ENCODE measurements at regions not wholly inside any gene's neighbourhood (a gene's known extent, or its start where the extent isn't known, plus 50 kb on each side); places are given as distances from the start of the nearest gene placed in this dataset.

DNA sequence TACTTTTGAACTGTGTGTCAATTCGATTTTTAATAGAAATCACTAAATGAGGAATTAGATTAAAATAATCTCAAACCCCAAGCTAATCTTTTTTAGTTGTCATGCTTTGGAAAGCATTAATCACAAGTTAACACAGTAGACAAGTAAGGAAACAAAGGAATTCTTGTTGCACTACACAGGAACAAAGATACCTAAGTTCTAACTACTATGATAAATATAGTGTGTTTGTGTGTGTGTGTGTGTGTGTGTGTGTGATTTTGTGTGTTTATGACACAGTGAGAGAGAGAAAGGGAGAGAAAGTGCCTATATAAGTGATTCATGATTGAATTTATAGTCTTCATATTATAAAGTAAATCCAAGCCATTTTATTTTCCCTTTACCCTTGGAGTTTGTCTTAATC lies 931.4 kb downstream of the PCDH7 start:
- Histone ChIP-seq H3K36me3 (ENCODE audit: control insufficient read depth in 2 of 4, insufficient read depth in 4 of 4, low read length in 3 of 4) (no peaks in the 10 kb centered on the region), H3K79me2 (ENCODE audit: control insufficient read depth in 1 of 2, insufficient read depth in 2 of 2, low read length in 2 of 2) (no peaks in the 10 kb centered on the region), H3K9ac (replicated peaks in 1 of 4; ENCODE audit: extremely low read depth in 1 of 4, low read depth in 3 of 4, low read length in 3 of 4) (no peak overlapping the region), H2AFZ (ENCODE audit: low read length) (no peak overlapping the region), H3K56ac (replicated peaks; ENCODE audit: insufficient read length, low read depth, low read length) (no peak overlapping the region), H2BK12ac (ENCODE audit: low read depth, low read length) (no peak overlapping the region), H3K18ac (ENCODE audit: extremely low read depth, low read length) (no peak overlapping the region), H3K79me1 (ENCODE audit: low read depth, low read length) (no peaks in the 10 kb centered on the region), H3K23ac (ENCODE audit: insufficient read length) (no peak overlapping the region), H4K20me1 (replicated peaks in 1 of 2; ENCODE audit: control insufficient read depth in 1 of 2, insufficient read depth in 2 of 2, low read length in 2 of 2) (no peaks in the 10 kb centered on the region), H3K14ac (ENCODE audit: insufficient read length) (no peak overlapping the region), H2BK5ac (ENCODE audit: low read depth, low read length) (no peak overlapping the region), H3K23me2 (ENCODE audit: low read depth, low read length) (no peaks in the 10 kb centered on the region), H3K27me3 (replicated peaks in 1 of 4; ENCODE audit: control insufficient read depth in 3 of 4, extremely low read depth in 1 of 4, insufficient read depth in 3 of 4, low read length in 3 of 4) (no peaks in the 10 kb centered on the region), H3K4ac (replicated peaks; ENCODE audit: insufficient read length, low read depth, low read length) (no peak overlapping the region), H2AK5ac (ENCODE audit: low read depth, low read length) (no peak overlapping the region), H3K27ac (ENCODE audit: low read depth, low read length) (no peak overlapping the region), H3K4me1 (replicated peaks in 1 of 4; ENCODE audit: control insufficient read depth in 3 of 4, insufficient read depth in 4 of 4, low read length in 3 of 4) (no peaks in the 10 kb centered on the region), H3K4me3 (ENCODE audit: extremely low read depth in 1 of 4, insufficient read depth in 2 of 4, low read depth in 3 of 4, low read length in 4 of 4) (no peak overlapping the region), H2BK20ac (ENCODE audit: low read length) (no peak overlapping the region), H4K91ac (replicated peaks; ENCODE audit: insufficient read length, low read length) (no peak overlapping the region), H3K4me2 (ENCODE audit: insufficient read depth in 1 of 2, low read depth in 2 of 2, low read length in 2 of 2) (no peak overlapping the region), H3K9me3 (ENCODE audit: insufficient read depth in 2 of 2, low read depth in 1 of 2, low read length in 1 of 2) (no peaks in the 10 kb centered on the region), H4K5ac (ENCODE audit: insufficient read length, low read depth, low read length) (no peak overlapping the region), H4K8ac (ENCODE audit: extremely low read depth, insufficient read depth, low read length) (no peak overlapping the region), H2BK120ac (replicated peaks; ENCODE audit: low read depth, low read length) (no peak overlapping the region), H2BK15ac (ENCODE audit: low read length) (no peak overlapping the region)
- WGBS, 2 experiments (ENCODE audit: extremely low coverage in 1 of 2, insufficient coverage in 1 of 2, insufficient read length in 1 of 2, insufficient replicate concordance in 2 of 2, low coverage in 1 of 2, low lambda C conversion rate in 2 of 2, missing lambda C conversion rate in 1 of 2), result 75% methylated on average over 1 of the region's 1 CpG; no CpG with 5 or more reads in 1 of the 2 experiments
- DNase-seq (ENCODE audit: low read depth in 1 of 2, low spot score in 2 of 2) (no peak), FAIRE-seq (no peak)
- CTCF ChIA-PET (ENCODE audit: partially characterized antibody), result no interaction called here
- TF ChIP-seq GABPA (IDR thresholded peaks at IDR 0.05; ENCODE audit: borderline replicate concordance, insufficient read depth, low read length) (no peak), SP4 (IDR thresholded peaks at IDR 0.05; ENCODE audit: low read length) (no peak), POU5F1 (IDR thresholded peaks at IDR 0.05; ENCODE audit: low read depth, low read length) (no peak)
- POLR2A ChIA-PET (ENCODE audit: partially characterized antibody), result no interaction called here
